ENCODE measurements at regions not wholly inside any gene's neighbourhood (a gene's known extent, or its start where the extent isn't known, plus 50 kb on each side); places are given as distances from the start of the nearest gene placed in this dataset.

- no peak for TF ChIP-seq CTCF (IDR thresholded peaks at IDR 0.05; ENCODE audit: poor library complexity)
- TF ChIP-seq EZH2 (IDR thresholded peaks at IDR 0.05; ENCODE audit: borderline replicate concordance): no peak
- TF ChIP-seq EZH2phosphoT487 (IDR thresholded peaks at IDR 0.05; ENCODE audit: low read depth, severe bottlenecking, unreplicated experiment): no peak
Observed at GRCh38 chr6:68169922-68170321, 465.2 kb upstream of the ADGRB3 start.

Data from hepatocyte (in vitro differentiated cells).